ENCODE measurements at regions not wholly inside any gene's neighbourhood (a gene's known extent, or its start where the extent isn't known, plus 50 kb on each side); places are given as distances from the start of the nearest gene placed in this dataset.
"Not testable (repeated sequence)": the region's sequence is repeated elsewhere in the genome, so short reads cannot be mapped to it uniquely, and the experiment has no call there.

- DNase-seq (ENCODE audit: low spot score): no peak
Observed at GRCh38 chr3:106348139-106348690, 479.4 kb upstream of the CBLB start.

GRCh38 chr3:106349191-106349881, 480.5 kb upstream of the CBLB start:
- DNase-seq (ENCODE audit: low spot score): no peak

GRCh38 chr3:106355873-106356272, 487.1 kb upstream of the CBLB start:
- no peak for DNase-seq (ENCODE audit: low spot score)

- DNase-seq (ENCODE audit: low spot score): no peak
Observed at GRCh38 chr3:106359692-106360091, 490.9 kb upstream of the CBLB start.

- not testable (repeated sequence) for DNase-seq (ENCODE audit: low spot score)
Observed at GRCh38 chr3:106360901-106361300, 492.1 kb upstream of the CBLB start.

DNA sequence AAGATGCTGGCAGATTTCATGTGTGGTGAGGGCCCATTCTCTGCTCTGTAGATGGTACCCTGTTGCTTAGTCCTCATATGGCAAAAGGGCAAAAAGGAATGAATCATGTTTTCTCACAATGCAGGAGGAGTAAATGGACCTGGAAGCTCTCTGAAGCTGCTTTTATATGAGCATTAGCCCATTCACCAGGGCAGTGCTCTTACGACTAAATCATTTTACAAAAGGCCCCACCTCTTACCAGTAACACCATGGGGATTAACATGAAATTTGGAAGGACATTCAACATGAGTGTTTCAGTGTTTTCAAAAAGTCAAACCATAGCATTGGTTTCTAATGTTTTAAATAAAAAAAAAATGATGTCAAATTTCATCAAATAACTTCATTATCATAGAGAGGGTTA, 495.7 kb upstream of the CBLB start:
- no peak for DNase-seq (ENCODE audit: low spot score)

- DNase-seq (ENCODE audit: low spot score): no peak
Observed at GRCh38 chr3:106365061-106365691, 496.4 kb upstream of the CBLB start.

DNA sequence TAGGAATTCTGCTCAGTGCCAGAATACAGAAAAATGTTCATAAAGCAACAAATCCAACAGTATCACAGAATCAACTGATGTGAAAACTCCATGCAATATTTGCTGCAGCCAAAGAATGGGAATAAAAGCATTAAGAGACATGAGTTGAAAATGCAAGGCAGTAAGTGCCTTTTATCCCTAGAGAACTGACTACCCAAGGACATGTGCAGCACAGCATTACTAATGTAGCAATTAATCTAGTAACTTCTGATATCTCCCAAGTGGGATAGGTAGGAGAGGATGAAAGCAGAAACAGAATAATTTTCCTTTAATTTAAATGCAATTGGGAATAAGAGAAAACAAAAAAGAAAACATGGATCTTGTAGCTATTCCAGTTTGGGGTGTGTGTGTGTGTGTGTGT, 497.5 kb upstream of the CBLB start:
- DNase-seq (ENCODE audit: low spot score): no peak

DNA sequence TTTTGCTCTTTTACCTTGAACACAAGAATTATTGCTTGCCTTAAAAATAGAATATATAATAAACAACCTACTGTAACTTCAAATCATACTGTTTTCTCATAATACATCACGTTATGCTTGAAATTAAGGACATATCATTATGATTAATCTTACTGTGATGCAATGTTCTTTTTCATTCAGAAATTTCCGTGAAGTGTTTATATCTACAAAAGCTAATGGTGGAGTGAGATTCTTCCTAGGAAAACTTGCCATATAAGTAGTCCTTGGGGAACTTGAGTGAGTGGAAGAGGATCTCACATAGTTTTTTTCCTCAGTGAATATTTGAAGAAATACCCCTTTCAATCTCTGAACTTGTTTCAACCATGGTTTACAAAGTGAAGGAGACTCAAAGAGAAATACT, 498.7 kb upstream of the CBLB start:
- DNase-seq (ENCODE audit: low spot score): no peak

DNA sequence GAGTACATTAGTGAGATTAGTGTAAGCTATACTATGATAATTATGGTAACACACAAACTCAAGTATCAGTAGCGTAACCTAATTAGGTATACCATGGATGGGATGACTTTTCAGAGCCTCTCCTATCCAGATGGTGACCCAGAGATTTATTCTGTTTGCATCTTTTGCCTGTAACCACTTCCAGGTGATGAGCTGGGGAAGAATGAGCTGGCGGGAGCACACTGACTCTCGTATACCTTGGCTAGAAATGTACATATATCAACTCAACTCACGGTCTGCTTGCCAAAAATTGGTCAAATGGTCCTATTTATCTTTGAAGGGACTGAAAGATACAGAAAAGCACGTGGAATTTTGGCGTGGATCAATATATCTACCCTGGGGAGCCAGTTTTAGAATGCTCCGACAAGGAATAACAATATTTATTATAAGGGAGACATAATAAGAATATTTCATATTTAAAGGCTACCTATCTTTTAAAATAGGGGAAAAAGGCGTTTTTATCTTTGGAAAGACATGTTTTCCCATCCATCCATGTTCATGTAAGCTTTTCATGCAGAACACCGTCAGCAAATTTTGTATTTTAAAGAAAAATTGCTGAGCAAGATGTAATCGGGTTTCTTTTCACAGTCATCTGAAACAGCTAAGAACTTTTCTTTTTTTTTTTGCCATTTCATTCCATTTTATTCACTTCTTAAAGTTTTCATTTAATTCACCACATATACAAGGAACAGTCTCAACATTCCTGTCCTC, 502.6 kb upstream of the CBLB start:
- no peak for DNase-seq (ENCODE audit: low spot score)

DNA sequence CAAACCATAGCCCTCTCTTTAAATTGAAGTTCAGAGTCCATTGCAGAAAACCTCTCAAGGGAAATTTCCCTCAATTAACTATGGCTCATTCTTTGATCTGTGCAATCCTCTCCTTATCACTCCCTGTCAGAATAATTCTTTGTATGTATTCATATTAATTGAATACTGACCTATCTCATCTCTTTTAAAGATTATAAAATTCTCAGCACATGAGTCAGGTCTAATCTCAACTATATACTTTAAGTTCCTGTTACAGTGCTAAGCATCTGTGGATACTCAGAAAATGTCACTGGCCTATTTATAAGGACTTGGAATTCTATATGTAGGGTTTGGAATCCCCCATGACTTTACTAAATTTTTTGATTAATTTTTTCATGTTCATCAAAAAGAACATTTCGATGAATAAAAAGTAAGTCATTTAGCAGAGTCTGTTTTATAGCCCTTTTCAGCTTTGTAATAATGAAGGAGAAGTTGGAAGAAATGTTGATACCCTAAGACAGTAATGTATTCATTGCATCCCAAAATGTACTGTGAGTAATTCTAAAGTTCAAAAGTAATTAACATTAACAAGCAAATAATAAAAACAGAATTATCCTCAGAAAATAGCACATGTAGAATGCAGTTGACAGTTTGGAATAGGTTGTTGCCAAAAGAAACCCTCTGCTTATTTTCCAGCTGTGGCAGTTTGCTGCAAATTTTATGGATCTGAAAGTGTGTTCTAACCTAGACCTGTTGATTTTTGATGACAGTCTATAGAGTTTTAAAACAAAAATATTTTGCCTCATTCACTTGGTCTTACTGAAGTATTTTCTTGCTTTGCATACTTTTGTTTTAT, 503.4 kb upstream of the CBLB start:
- no peak for DNase-seq (ENCODE audit: low spot score)

GRCh38 chr3:106372806-106373190, 504.0 kb upstream of the CBLB start:
- DNase-seq (ENCODE audit: low spot score): no peak

DNA sequence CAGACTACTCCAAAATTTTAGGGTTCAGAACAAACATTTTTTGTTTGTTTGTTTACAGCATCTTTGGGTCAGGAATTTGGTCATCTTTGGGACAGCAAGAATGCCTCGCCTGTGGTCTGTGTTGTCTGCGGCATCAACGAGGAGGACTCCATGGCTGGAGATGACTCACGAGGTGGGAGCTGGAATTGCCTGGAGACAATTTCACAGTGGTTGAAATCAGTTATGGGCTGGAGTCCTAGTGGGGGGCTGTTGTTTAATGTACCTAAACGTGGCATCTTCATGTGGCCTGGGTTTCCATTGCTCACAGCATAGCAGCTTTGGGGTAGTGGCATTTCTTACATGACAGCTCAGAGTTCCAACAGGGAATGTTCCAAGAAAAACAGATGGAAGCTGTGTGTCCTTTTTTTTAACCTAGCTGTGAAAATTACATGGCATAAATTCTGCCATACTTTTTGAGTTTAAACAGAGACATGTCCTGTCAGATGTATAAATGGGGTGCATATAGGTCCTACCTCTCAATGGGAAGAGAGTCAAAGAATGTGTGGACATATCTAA, 507.3 kb upstream of the CBLB start:
- no peak for DNase-seq (ENCODE audit: low spot score)

DNA sequence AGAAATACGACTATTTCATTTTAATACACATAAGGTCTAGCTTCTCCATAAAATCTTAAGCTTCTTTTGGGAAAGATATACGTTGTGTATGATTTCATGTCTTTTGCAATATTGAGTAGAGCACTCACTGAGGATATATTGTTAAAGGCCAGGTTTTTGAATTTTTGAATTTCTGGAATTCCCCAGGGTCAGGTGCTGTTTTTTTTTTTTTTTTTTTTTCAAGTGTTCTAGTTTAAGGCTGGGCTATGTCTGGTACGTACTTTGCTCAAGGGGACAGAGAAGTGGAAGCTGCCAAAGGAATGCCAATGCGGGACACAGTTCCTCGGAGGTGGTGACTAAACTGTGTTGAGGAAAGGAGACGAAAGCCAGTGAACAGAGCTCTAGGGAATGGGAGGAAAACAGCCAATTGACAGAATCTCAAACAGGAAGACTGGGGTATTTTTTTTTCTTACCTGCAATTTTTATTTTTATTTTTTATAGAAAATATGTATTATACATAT, 510.5 kb upstream of the CBLB start:
- no peak for DNase-seq (ENCODE audit: low spot score)

DNA sequence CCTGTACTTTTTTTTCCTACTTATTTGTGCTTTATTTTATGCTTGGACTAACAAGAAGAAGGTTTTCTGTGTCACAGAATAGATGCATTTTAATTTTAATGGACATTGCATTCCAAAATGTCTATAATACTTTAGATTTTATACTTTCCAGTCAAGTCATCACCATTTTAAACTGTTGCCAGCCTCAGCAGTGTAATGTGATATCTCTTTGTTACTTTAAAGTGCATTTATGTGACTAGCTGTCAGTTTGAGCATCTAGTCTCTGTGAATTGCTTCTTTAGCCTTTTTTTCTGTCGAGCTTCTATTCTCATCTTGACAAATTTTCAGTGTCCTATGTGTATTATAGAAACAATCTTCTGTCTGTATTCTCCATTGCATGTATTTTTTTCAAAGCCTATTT, 511.4 kb upstream of the CBLB start:
- no peak for DNase-seq (ENCODE audit: low spot score)

DNA sequence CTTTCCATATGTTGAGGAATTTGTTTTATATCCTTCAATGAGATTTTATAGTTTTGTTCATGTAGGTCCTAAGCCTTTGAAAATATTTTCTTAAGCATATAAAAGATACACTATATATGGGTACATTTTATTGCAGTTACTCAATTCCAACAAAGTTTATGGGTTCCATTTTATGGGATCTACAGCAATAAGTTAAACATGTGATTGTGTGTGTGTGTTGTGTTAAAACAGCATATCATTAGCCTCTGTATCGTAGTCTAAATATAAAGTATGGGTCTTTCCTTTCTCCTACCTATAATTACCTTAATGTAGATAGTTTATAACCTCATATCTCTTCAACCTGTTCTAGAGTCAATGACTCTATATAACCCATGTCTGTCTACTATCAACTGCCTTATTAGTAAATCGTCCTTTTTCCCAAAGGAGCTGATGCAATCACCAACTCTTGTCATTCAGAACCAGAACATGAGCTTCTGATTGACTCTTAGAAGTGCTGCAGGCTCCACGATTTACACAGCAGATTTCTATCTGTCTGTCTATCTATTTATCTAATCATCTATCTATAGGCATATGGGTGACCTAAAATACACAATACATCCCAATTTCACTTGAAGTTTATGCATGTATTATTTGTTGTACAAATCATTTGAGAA, 512.6 kb upstream of the CBLB start:
- no peak for DNase-seq (ENCODE audit: low spot score)

DNA sequence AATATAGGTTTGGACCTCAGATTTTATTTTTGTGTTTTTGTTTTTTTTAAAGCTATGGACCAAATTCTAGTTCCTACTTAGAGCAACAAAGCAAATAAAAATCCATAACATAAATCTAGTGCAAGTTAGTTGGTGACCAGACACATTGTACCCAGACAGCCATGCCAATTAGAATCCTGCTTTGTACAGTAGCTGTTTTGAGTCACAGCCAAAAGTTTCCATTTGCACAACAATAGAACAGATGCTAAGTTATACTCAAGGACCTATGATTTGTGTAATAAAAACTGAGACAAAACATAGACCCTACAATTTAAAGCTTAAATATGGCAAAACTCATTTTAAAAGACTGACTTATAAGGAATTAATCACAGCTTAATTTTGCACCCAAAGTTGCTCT, 513.1 kb upstream of the CBLB start:
- DNase-seq (ENCODE audit: low spot score): no peak

- DNase-seq (ENCODE audit: low spot score): no peak
Observed at GRCh38 chr3:106386050-106386449, 517.2 kb upstream of the CBLB start.

DNA sequence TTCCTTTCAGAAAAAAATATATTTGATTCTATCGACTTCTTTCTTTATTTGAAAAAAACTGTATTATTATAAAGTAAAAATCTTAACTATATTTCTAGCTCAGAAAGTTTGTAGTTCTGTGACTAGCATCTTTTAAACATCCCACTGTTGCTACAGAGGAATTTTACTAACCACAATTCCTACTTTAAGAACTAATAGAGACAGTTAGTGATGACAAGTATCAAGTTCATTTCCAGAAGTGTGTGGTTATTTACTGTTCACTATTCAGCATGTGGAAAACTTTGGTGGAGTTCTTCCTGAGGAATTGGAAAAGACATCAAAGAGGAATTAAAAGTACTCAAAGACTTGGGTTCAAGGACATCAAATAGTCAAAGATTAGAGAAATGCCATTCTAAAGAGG, 524.1 kb upstream of the CBLB start:
- peak; percentile 31 for DNase-seq (ENCODE audit: low spot score)

DNA sequence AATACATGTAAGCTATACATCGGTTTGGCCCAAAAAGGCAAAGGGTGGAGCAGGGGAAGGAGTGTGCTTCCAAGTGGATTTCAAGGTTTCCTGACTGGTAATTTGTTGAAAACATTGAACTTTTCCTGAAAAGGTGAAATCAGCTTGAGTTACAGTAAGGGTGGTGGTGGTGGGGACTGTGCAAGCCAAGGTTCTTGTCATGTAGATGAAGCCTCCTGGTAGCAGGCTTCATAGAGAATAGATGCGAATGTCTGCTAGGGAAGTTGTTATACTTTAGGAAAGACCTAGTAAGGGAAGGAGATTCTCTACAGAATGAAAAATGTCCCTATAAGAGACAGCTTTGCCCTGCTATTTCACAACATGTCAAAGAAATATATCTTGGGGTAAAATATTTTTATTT, 528.2 kb upstream of the CBLB start:
- DNase-seq (ENCODE audit: low spot score): no peak
